Bronchial epithelial cell (primary cell): ENCODE measurements at regions not wholly inside any gene's neighbourhood (a gene's known extent, or its start where the extent isn't known, plus 50 kb on each side); places are given as distances from the start of the nearest gene placed in this dataset.

Experiments
- DNase-seq: peaks from one replicate; pipeline ENCODE4 v3.0.0-alpha.2; 2010; ENCODE audit warnings: low read depth
- FAIRE-seq: peaks from 2 replicates; lab custom pipeline; 2011; peaks lifted over from hg19 to GRCh38; lab: Jason Lieb, UNC
- H3K27me3 ChIP-seq: 2 replicates; pipeline ENCODE4 v1.5.1; 2011; ENCODE audit warnings: low read length; ENCODE audit not compliant: control insufficient read depth, insufficient read depth
- H3K36me3 ChIP-seq: 2 replicates; pipeline ENCODE4 v1.5.1; 2011; ENCODE audit warnings: low read length; ENCODE audit not compliant: control insufficient read depth, insufficient read depth
- H3K4me3 ChIP-seq: 2 replicates; pipeline ENCODE4 v1.5.1; 2011; ENCODE audit warnings: mild to moderate bottlenecking, low read depth, low read length, control low read depth
- TF ChIP-seq, protein P1 (sequence below): IDR thresholded peaks from 2 replicates; pipeline ENCODE4 v1.5.1; 2011; ENCODE audit warnings: mild to moderate bottlenecking, moderate library complexity, low read length, control low read depth, inconsistent platforms; ENCODE audit not compliant: insufficient read depth, severe bottlenecking

DNA sequence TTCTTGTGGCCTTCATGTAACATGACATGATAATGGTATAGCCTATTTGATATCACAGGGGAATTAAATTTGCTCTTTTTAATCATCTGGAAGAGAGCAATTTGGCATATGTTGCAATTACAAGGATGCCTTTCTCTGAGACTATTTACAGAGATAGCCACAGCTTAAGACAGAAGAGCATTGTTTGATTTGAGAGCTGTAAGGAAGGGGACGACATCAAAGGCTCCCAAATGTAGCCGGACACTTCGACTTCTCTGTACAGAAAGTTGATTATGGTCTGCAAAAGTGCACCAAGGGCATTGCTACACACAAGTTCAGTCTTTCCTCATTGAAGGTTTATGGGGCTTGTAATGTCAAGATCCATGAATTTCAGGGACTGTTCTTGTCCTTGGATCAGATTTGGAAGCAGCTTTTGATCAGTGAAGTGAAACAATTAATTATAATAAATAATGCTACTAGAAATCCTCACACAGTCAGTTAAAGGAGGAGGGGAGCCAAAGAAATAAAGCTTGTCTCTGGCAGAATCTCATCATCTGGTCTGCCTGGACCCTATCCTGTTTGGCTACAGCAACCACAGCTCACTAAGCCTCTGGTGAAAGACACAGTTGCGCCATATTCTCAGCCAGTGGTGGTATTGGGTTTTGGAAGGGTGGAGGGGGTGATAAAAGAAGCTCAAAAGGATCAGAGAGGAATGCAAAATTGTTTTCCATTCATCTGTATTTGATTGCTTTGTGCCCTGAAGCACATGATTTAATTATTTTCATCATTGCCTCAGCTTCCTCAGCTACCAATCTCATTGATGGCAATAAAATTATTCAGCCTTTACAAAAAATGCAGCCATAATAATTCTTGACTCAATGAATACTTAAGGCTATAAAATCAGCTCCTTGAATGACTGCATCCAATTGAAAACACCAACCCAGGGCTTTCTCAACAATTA, 654.3 kb upstream of the LCORL start:
- FAIRE-seq = no peak

GRCh38 chr4:18670034-18670433, 648.5 kb upstream of the LCORL start:
- H3K36me3 ChIP-seq = no peaks in the 10 kb centered on the region
- FAIRE-seq = no peak
- no peaks in the 10 kb centered on the region for H3K27me3 ChIP-seq
- no peak overlapping the region for H3K4me3 ChIP-seq
- TF ChIP-seq, protein P1, sequence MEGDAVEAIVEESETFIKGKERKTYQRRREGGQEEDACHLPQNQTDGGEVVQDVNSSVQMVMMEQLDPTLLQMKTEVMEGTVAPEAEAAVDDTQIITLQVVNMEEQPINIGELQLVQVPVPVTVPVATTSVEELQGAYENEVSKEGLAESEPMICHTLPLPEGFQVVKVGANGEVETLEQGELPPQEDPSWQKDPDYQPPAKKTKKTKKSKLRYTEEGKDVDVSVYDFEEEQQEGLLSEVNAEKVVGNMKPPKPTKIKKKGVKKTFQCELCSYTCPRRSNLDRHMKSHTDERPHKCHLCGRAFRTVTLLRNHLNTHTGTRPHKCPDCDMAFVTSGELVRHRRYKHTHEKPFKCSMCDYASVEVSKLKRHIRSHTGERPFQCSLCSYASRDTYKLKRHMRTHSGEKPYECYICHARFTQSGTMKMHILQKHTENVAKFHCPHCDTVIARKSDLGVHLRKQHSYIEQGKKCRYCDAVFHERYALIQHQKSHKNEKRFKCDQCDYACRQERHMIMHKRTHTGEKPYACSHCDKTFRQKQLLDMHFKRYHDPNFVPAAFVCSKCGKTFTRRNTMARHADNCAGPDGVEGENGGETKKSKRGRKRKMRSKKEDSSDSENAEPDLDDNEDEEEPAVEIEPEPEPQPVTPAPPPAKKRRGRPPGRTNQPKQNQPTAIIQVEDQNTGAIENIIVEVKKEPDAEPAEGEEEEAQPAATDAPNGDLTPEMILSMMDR = no peak
- DNase-seq = no peak

More for the DNA sequence above, 654.3 kb upstream of the LCORL start:
- DNase-seq = no peak
- Histone ChIP-seq H3K36me3 (no peaks in the 10 kb centered on the region), H3K4me3 (no peak overlapping the region), H3K27me3 (no peaks in the 10 kb centered on the region)
- TF ChIP-seq, protein P1 = no peak

GRCh38 chr4:18669390-18669789, 647.8 kb upstream of the LCORL start:
- no peaks in the 10 kb centered on the region for H3K36me3 ChIP-seq
- TF ChIP-seq, protein P1 = no peak
- no peak for DNase-seq
- no peaks in the 10 kb centered on the region for H3K27me3 ChIP-seq
- FAIRE-seq = no peak
- H3K4me3 ChIP-seq = no peak overlapping the region

DNA sequence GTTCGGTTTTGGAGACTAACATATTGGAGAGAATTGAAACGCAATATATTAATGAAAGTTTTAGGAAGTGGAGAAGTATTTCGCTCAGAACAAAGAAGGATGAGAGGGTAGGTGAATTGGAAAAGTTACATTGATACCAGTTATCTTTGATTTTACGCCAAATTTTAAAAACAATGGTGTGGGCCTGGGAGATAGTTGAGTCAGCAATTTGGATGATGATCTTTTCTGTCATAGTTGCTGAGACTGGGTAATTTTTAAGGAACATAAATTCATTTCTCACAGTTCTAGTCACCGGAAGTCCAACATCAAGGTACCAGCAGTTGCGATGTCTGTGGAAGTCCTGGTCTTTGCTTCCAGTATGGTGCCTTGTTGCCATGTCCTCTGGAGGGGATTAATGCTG, 644.8 kb upstream of the LCORL start:
- no peaks in the 10 kb centered on the region for H3K27me3 ChIP-seq
- DNase-seq (no peak), FAIRE-seq (no peak)
- TF ChIP-seq, protein P1 = no peak
- H3K4me3 ChIP-seq = no peak overlapping the region
- no peaks in the 10 kb centered on the region for H3K36me3 ChIP-seq

- H3K27me3 ChIP-seq = no peaks in the 10 kb centered on the region
- TF ChIP-seq, protein P1 = no peak
Measured at GRCh38 chr4:18664171-18664570, 642.6 kb upstream of the LCORL start.

DNA sequence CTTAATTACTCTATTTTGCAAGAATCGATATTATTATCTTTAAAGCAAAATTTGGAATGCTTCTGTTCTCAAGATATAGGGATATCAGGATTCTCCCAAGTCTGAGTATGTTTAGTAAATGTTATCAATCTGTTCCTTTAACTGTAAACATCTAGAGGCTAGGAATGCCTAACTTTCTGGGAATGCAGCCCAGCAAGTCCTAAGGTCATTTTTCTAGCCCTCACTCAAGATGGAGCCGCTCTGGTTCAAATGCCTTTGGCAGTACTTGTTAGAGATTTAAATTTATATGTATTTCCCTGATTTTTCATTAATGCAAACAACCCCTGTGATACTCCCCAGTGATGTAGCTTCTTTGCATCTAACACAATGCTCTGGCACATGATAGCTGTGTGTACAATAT, 623.8 kb upstream of the LCORL start:
- DNase-seq (no peak), FAIRE-seq (no peak)
- H3K27me3 ChIP-seq = no peaks in the 10 kb centered on the region
- H3K36me3 ChIP-seq = no peaks in the 10 kb centered on the region
- no peak overlapping the region for H3K4me3 ChIP-seq
- TF ChIP-seq, protein P1 = no peak

More at GRCh38 chr4:18664171-18664570, 642.6 kb upstream of the LCORL start:
- FAIRE-seq (no peak), DNase-seq (no peak)
- Histone ChIP-seq H3K36me3 (no peaks in the 10 kb centered on the region), H3K4me3 (no peak overlapping the region)
